Left lung (tissue), 4 donors: ENCODE measurements at regions not wholly inside any gene's neighbourhood (a gene's known extent, or its start where the extent isn't known, plus 50 kb on each side); places are given as distances from the start of the nearest gene placed in this dataset.

Experiments used
- ATAC-seq: fragments of 200-7000 bp; cut with Tn5 transposase; one replicate; pipeline ENCODE4 v1.9.1; 2020; ENCODE audit warnings: moderate library complexity
- DNase-seq, 4 donors: peaks; one replicate each; pipeline ENCODE4 v3.0.0-alpha.2; 2013 to 2020
- H3K27ac ChIP-seq, 2 donors: fragments of 200-600 bp; sonication (generic) in 1 of 2; one replicate each; pipeline versions ENCODE4 v1.5.0 to v1.8.0; 2020 to 2021
- H3K27me3 ChIP-seq, 2 donors: fragments of 200-600 bp; sonication (generic) in 1 of 2; one replicate each; pipeline versions ENCODE4 v1.5.0 to v1.8.0; 2020 to 2021
- H3K36me3 ChIP-seq, 2 donors: fragments of 200-600 bp; sonication (generic) in 1 of 2; one replicate each; pipeline versions ENCODE4 v1.5.0 to v1.8.0; 2020 to 2021
- H3K4me1 ChIP-seq, 2 donors: fragments of 200-600 bp; one replicate each; pipeline ENCODE4 v1.8.0; 2021
- H3K4me3 ChIP-seq, 2 donors: fragments of 200-600 bp; sonication (generic) in 1 of 2; one replicate each; pipeline versions ENCODE4 v1.5.0 to v1.8.0; 2020 to 2021; ENCODE audit warnings: mild to moderate bottlenecking in 1 of 2
- H3K9me3 ChIP-seq, 2 donors: fragments of 200-600 bp; sonication (generic) in 1 of 2; one replicate each; pipeline versions ENCODE4 v1.5.0 to v1.8.0; 2020 to 2021
- CTCF ChIP-seq, 2 donors: fragments of 200-600 bp; sonication (generic) in 1 of 2; IDR thresholded peaks; one replicate each; pipeline versions ENCODE4 v1.5.0 to v1.8.0; 2021; ENCODE audit warnings: antibody characterized with exemption in 2 of 2
- intact Hi-C, 2 donors: fragments of 100-400 bp; cut with DNase I; formaldehyde crosslinking; loops; one replicate each; pipeline versions ENCODE4 v1.11.2 to v1.14.2; 2022
- donor health status: DM: no; HTN: yes; CAD: no.
- donor health status: DM: no; HTN: no; CAD: no.

GRCh38 chr10:106336874-106337273 lies 827.6 kb downstream of the SORCS1 start:
- intact Hi-C loops: no loop called here
- no peaks in the 10 kb centered on the region for H3K36me3 ChIP-seq
- no peak overlapping the region for H3K4me3 ChIP-seq
- no peak for DNase-seq
- no peak overlapping the region for H3K27ac ChIP-seq
- ATAC-seq: no peak
- no peaks in the 10 kb centered on the region for H3K4me1 ChIP-seq
- H3K9me3 ChIP-seq: no peaks in the 10 kb centered on the region
- TF ChIP-seq CTCF (IDR thresholded peaks at IDR 0.05): no peak
- no peaks in the 10 kb centered on the region for H3K27me3 ChIP-seq

GRCh38 chr10:106327747-106328146 lies 836.8 kb downstream of the SORCS1 start:
- no peak for TF ChIP-seq CTCF (IDR thresholded peaks at IDR 0.05)
- Histone ChIP-seq H3K36me3 (no peaks in the 10 kb centered on the region), H3K9me3 (peaks cover 0 to 42% of the 10 kb centered on the region in 2 donors), H3K27ac (no peak overlapping the region), H3K27me3 (no peaks in the 10 kb centered on the region), H3K4me1 (no peaks in the 10 kb centered on the region), H3K4me3 (no peak overlapping the region)
- intact Hi-C loops: no loop called here
- DNase-seq (no peak), ATAC-seq (no peak)

GRCh38 chr10:106320876-106321275 lies 843.6 kb downstream of the SORCS1 start:
- no peak overlapping the region for H3K27ac ChIP-seq
- intact Hi-C loops: no loop called here
- DNase-seq (peak in 1 of 4 donors; percentile 39), ATAC-seq (no peak)
- no peak overlapping the region for H3K4me3 ChIP-seq
- TF ChIP-seq CTCF (IDR thresholded peaks at IDR 0.05): no peak
- H3K9me3 ChIP-seq: peaks cover 0 to under 1% of the 10 kb centered on the region in 2 donors
- H3K36me3 ChIP-seq: no peaks in the 10 kb centered on the region
- H3K4me1 ChIP-seq: no peaks in the 10 kb centered on the region
- H3K27me3 ChIP-seq: no peaks in the 10 kb centered on the region

GRCh38 chr10:106320078-106320477 lies 844.4 kb downstream of the SORCS1 start:
- Histone ChIP-seq H3K27me3 (no peaks in the 10 kb centered on the region), H3K9me3 (no peaks in the 10 kb centered on the region), H3K27ac (no peak overlapping the region), H3K4me3 (no peak overlapping the region), H3K36me3 (no peaks in the 10 kb centered on the region), H3K4me1 (no peaks in the 10 kb centered on the region)
- no peak for TF ChIP-seq CTCF (IDR thresholded peaks at IDR 0.05)
- intact Hi-C loops: no loop called here
- DNase-seq (peak in 1 of 4 donors; percentile 60), ATAC-seq (no peak)

- TF ChIP-seq CTCF (IDR thresholded peaks at IDR 0.05): no peak
- no peaks in the 10 kb centered on the region for H3K27me3 ChIP-seq
Observed at GRCh38 chr10:106317554-106317953, 847.0 kb downstream of the SORCS1 start.

More at GRCh38 chr10:106317554-106317953, 847.0 kb downstream of the SORCS1 start:
- Histone ChIP-seq H3K27ac (no peak overlapping the region), H3K36me3 (no peaks in the 10 kb centered on the region), H3K9me3 (no peaks in the 10 kb centered on the region), H3K4me3 (no peak overlapping the region), H3K4me1 (no peaks in the 10 kb centered on the region)
- intact Hi-C loops: no loop called here
- no peak for ATAC-seq
- no peak for DNase-seq
